HepG2 (cell line): ENCODE measurements at regions not wholly inside any gene's neighbourhood (a gene's known extent, or its start where the extent isn't known, plus 50 kb on each side); places are given as distances from the start of the nearest gene placed in this dataset.

ENCODE experiments used
- ATAC-seq: fragments of 200-7000 bp; cut with Tn5 transposase; 3 replicates; pipeline ENCODE4 v1.9.1; 2020; ENCODE audit warnings: mild to moderate bottlenecking, moderate library complexity
- BruUV-seq: library from RNA; stranded (reverse); fragments of 400-500 nt; replicated peaks from 2 replicates; lab custom pipeline; 2021; lab: Mats Ljungman, UMichigan
- CTCF ChIA-PET: fragments of 300-600 bp; formaldehyde crosslinking; extraction: SDS; loops from one replicate; lab custom pipeline; 2021; ENCODE audit warnings: low total read pairs, inconsistent platforms, low intra/inter-chr PET ratio; lab: Yijun Ruan, JAX
- POLR2A ChIA-PET: fragments of 350-600 bp; sonication (Branson Sonifier 250); formaldehyde crosslinking; loops from one replicate; lab custom pipeline; 2020; ENCODE audit warnings: antibody characterized with exemption, inconsistent platforms; lab: Yijun Ruan, JAX
- DNase-seq: peaks from one replicate; pipeline ENCODE4 v3.0.0-alpha.2; 2015; ENCODE audit warnings: low spot score
- FAIRE-seq: peaks from 3 replicates; lab custom pipeline; 2011; peaks lifted over from hg19 to GRCh38; lab: Jason Lieb, UNC
- H2AFZ ChIP-seq: one replicate; pipeline ENCODE4 v1.6.1; 2011; ENCODE audit warnings: low read length, inconsistent platforms
- H3K27ac ChIP-seq: fragments of 300-600 bp; 3 replicates; pipeline ENCODE4 v1.8.0; 2011; ENCODE audit warnings: mixed run types, mild to moderate bottlenecking, mixed read lengths, low read length, inconsistent platforms; ENCODE audit not compliant: insufficient read depth; ENCODE audit errors: extremely low read length
- H3K27me3 ChIP-seq, 2 experiments: fragments of 200-600 bp in 1 of 2; 2 replicates in 1 of 2; 3 replicates in 1 of 2; pipeline versions ENCODE4 v1.6.0 to v1.8.0; 2011; ENCODE audit warnings: low read length in 2 of 2, mild to moderate bottlenecking in 2 of 2, moderate library complexity in 2 of 2, inconsistent platforms in 1 of 2; ENCODE audit not compliant: insufficient read depth in 2 of 2, control insufficient read depth in 1 of 2
- H3K36me3 ChIP-seq, 2 experiments: fragments of 200-600 bp in 1 of 2; replicated peaks in 1 of 2; 2 replicates in 1 of 2; 3 replicates in 1 of 2; pipeline versions ENCODE4 v1.5.1 to v1.8.0; 2011; ENCODE audit warnings: low read length in 2 of 2, inconsistent platforms in 1 of 2; ENCODE audit not compliant: insufficient read depth in 2 of 2, control insufficient read depth in 1 of 2
- H3K4me1 ChIP-seq: 2 replicates; pipeline ENCODE4 v1.5.1; 2012; ENCODE audit warnings: low read length, inconsistent platforms; ENCODE audit not compliant: insufficient read depth
- H3K4me2 ChIP-seq: 2 replicates; pipeline ENCODE4 v1.6.0; 2011; ENCODE audit warnings: low read depth, low read length, inconsistent platforms
- H3K4me3 ChIP-seq, 3 experiments: fragments of 200-600 bp in 1 of 3; sonication (generic), shearing (Covaris generic) in 1 of 3; replicated peaks in 1 of 3; 2 replicates each; pipeline ENCODE4 v1.5.1; 2011 to 2016; ENCODE audit warnings: low read length in 3 of 3, inconsistent platforms in 2 of 3, low read depth in 2 of 3, mild to moderate bottlenecking in 2 of 3, control low read depth in 1 of 3, mixed read lengths in 1 of 3; ENCODE audit not compliant: insufficient read depth in 1 of 3
- H3K79me2 ChIP-seq: one replicate; pipeline ENCODE4 v1.6.1; 2011; ENCODE audit warnings: low read length, inconsistent platforms; ENCODE audit not compliant: insufficient read depth
- H3K9ac ChIP-seq: 2 replicates; pipeline ENCODE4 v1.6.0; 2011; ENCODE audit warnings: mild to moderate bottlenecking, low read depth, low read length, inconsistent platforms; ENCODE audit not compliant: insufficient read depth
- H3K9me3 ChIP-seq: 2 replicates; pipeline ENCODE4 v1.5.1; 2012; ENCODE audit warnings: mild to moderate bottlenecking, low read length
- H4K20me1 ChIP-seq: 2 replicates; pipeline ENCODE4 v1.6.0; 2011; ENCODE audit warnings: inconsistent platforms, mild to moderate bottlenecking, low read length, moderate library complexity; ENCODE audit not compliant: insufficient read depth
- AKAP8 ChIP-seq: sonication (generic); formaldehyde crosslinking; IDR thresholded peaks from 2 replicates; pipeline ENCODE4 v1.5.1; 2020; ENCODE audit warnings: mild to moderate bottlenecking, missing genetic modification reagents
- ATAD3A ChIP-seq: sonication (generic); formaldehyde crosslinking; IDR thresholded peaks from 2 replicates; pipeline ENCODE4 v1.4.0; 2020; ENCODE audit warnings: missing genetic modification reagents
- CEBPG ChIP-seq: IDR thresholded peaks from 2 replicates; pipeline ENCODE4 v1.6.1; 2016
- FIP1L1 ChIP-seq: fragments of 200-400 bp; formaldehyde crosslinking; IDR thresholded peaks from 2 replicates; pipeline ENCODE4 v1.6.1; 2018; ENCODE audit warnings: low read depth, mild to moderate bottlenecking, low read length, moderate library complexity, borderline replicate concordance; ENCODE audit not compliant: insufficient read depth
- HNRNPL ChIP-seq: fragments of 200-400 bp; formaldehyde crosslinking; IDR thresholded peaks from 2 replicates; pipeline ENCODE4 v1.6.1; 2017; ENCODE audit warnings: mild to moderate bottlenecking, low read depth, low read length
- JUN ChIP-seq: sonication (generic); formaldehyde crosslinking; IDR thresholded peaks from 2 replicates; pipeline ENCODE4 v1.4.0; 2020; ENCODE audit warnings: mild to moderate bottlenecking, missing genetic modification reagents
- KLF12 ChIP-seq: sonication (generic); formaldehyde crosslinking; IDR thresholded peaks from 2 replicates; pipeline ENCODE4 v1.4.0; 2020; ENCODE audit warnings: missing genetic modification reagents, borderline replicate concordance
- MXD3 ChIP-seq: IDR thresholded peaks from 2 replicates; pipeline ENCODE4 v1.6.1; 2016; ENCODE audit warnings: mild to moderate bottlenecking, missing biosample characterization, missing genetic modification reagents
- NFRKB ChIP-seq: fragments of 450-650 bp; IDR thresholded peaks from 2 replicates; pipeline ENCODE4 v1.6.1; 2017
- PAX8 ChIP-seq: sonication (generic); formaldehyde crosslinking; IDR thresholded peaks from 2 replicates; pipeline ENCODE4 v1.8.0; 2022; ENCODE audit warnings: mild to moderate bottlenecking, missing genetic modification reagents, borderline replicate concordance
- SP1 ChIP-seq, 2 experiments: fragments of 450-650 bp in 1 of 2; sonication (generic) in 1 of 2; formaldehyde crosslinking in 1 of 2; IDR thresholded peaks; 2 replicates each; pipeline versions ENCODE4 v1.4.0 to v1.6.1; 2016 to 2020; ENCODE audit warnings: missing genetic modification reagents in 1 of 2
- SP2 ChIP-seq: sonication (generic); formaldehyde crosslinking; IDR thresholded peaks from 2 replicates; pipeline ENCODE4 v1.5.1; 2020; ENCODE audit warnings: mild to moderate bottlenecking, missing genetic modification reagents
- SRY ChIP-seq: sonication (generic); formaldehyde crosslinking; IDR thresholded peaks from 2 replicates; pipeline ENCODE4 v1.8.0; 2022; ENCODE audit warnings: mild to moderate bottlenecking, missing genetic modification reagents
- SSRP1 ChIP-seq: IDR thresholded peaks from 2 replicates; pipeline ENCODE4 v1.6.1; 2016; ENCODE audit warnings: control low read depth
- ZFP82 ChIP-seq: sonication (generic); formaldehyde crosslinking; IDR thresholded peaks from 2 replicates; pipeline ENCODE4 v1.5.1; 2020; ENCODE audit warnings: mild to moderate bottlenecking, missing genetic modification reagents, borderline replicate concordance
- ZNF275 ChIP-seq: sonication (generic); formaldehyde crosslinking; IDR thresholded peaks from 2 replicates; pipeline ENCODE4 v1.8.0; 2022; ENCODE audit warnings: missing genetic modification reagents, mild to moderate bottlenecking, inconsistent platforms, borderline replicate concordance
- ZNF605 ChIP-seq: sonication (generic); formaldehyde crosslinking; IDR thresholded peaks from 2 replicates; pipeline ENCODE4 v1.8.0; 2022; ENCODE audit warnings: mild to moderate bottlenecking, missing genetic modification reagents
- ZNF615 ChIP-seq: sonication (generic); formaldehyde crosslinking; IDR thresholded peaks from 2 replicates; pipeline ENCODE4 v1.5.0; 2020; ENCODE audit warnings: mild to moderate bottlenecking, missing genetic modification reagents, borderline replicate concordance
- ZNF644 ChIP-seq: IDR thresholded peaks from 2 replicates; pipeline ENCODE4 v1.6.1; 2016; ENCODE audit warnings: low read depth
- ZSCAN31 ChIP-seq: sonication (generic); formaldehyde crosslinking; IDR thresholded peaks from 2 replicates; pipeline ENCODE4 v1.5.0; 2020; ENCODE audit warnings: low read depth, mild to moderate bottlenecking, missing genetic modification reagents
- ZSCAN5A ChIP-seq: sonication (generic); formaldehyde crosslinking; IDR thresholded peaks from 2 replicates; pipeline ENCODE4 v1.8.0; 2022; ENCODE audit warnings: mild to moderate bottlenecking, missing genetic modification reagents, borderline replicate concordance
- WGBS: methylation state at CpG from one replicate; pipeline ENCODE4 v1.1.6; 2017; ENCODE audit warnings: low lambda C conversion rate; 5-methylcytosine and 5-hydroxymethylcytosine counted together
- in situ Hi-C: cut with HindIII; loops from 2 replicates; pipeline ENCODE4 v1.10.0; 2017; ENCODE audit warnings: low pct_unique_long_range_greater_than_20kb; ENCODE audit not compliant: extremely low pct_ligation_motif_present
- intact Hi-C: fragments of 100-400 bp; cut with micrococcal nuclease; formaldehyde crosslinking; loops from one replicate; pipeline ENCODE4 v1.10.0; 2022; ENCODE audit not compliant: unreplicated experiment

GRCh38 chr10:106308284-106308683, 856.2 kb downstream of the SORCS1 start (continued):
- TF ChIP-seq SRY (no peak), ATAD3A (CRISPR knock-in tag) (no peak), AKAP8 (CRISPR knock-in tag) (no peak), ZSCAN31 (no peak)

GRCh38 chr10:106304056-106304455, 860.5 kb downstream of the SORCS1 start:
- no peaks in the 10 kb centered on the region for H4K20me1 ChIP-seq
- ChIA-PET POLR2A (no interaction called here), CTCF (no interaction called here)
- DNase-seq (no peak), ATAC-seq (no peak), FAIRE-seq (no peak)
- no peaks in the 10 kb centered on the region for H3K27me3 ChIP-seq
- no peak overlapping the region for H3K9ac ChIP-seq
- H3K9me3 ChIP-seq = peaks cover 80% of the 10 kb centered on the region
- intact Hi-C loops = no loop called here
- H3K4me2 ChIP-seq = no peak overlapping the region
- no peaks in the 10 kb centered on the region for H3K36me3 ChIP-seq
- H3K4me1 ChIP-seq = no peaks in the 10 kb centered on the region
- H3K4me3 ChIP-seq = no peak overlapping the region
- no peaks in the 10 kb centered on the region for H3K79me2 ChIP-seq
- H3K27ac ChIP-seq = no peak overlapping the region
- TF ChIP-seq CEBPG (CRISPR knock-in tag) = no peak
- TF ChIP-seq SSRP1 = no peak
- no peak for TF ChIP-seq KLF12 (CRISPR knock-in tag)
- TF ChIP-seq PAX8 (CRISPR knock-in tag) = no peak
- no peak for TF ChIP-seq JUN (CRISPR knock-in tag)
- no peak for TF ChIP-seq MXD3
- TF ChIP-seq ZNF605 (CRISPR knock-in tag) = no peak
- no peak for TF ChIP-seq SP2 (CRISPR knock-in tag)
- no peak for TF ChIP-seq NFRKB
- TF ChIP-seq HNRNPL = no peak
- TF ChIP-seq ZFP82 (CRISPR knock-in tag) = no peak
- no peak for TF ChIP-seq ZSCAN5A (CRISPR knock-in tag)
- TF ChIP-seq SP1 (IDR thresholded peaks at IDR 0.05) = no peak
- TF ChIP-seq SP1 (CRISPR knock-in tag; IDR thresholded peaks at IDR 0.05) = no peak
- no peak for TF ChIP-seq ZNF615 (CRISPR knock-in tag)
- no peak for TF ChIP-seq ZNF275 (CRISPR knock-in tag)
- TF ChIP-seq ZNF644 = no peak
- no peak for TF ChIP-seq FIP1L1
- no TSS peak for BruUV-seq
- 3% methylated on average over 1 of the region's 1 CpG for WGBS
- H2AFZ ChIP-seq = no peak overlapping the region
- in situ Hi-C loops = no loop called here
